ENCODE measurements at regions not wholly inside any gene's neighbourhood (a gene's known extent, or its start where the extent isn't known, plus 50 kb on each side); places are given as distances from the start of the nearest gene placed in this dataset.

GRCh38 chr12:91349476-91349875 is 166.9 kb upstream of the DCN start:
- TF ChIP-seq CTCF (conservative IDR thresholded peaks at IDR 0.05; ENCODE audit: low read depth, low read length) (no peak), EZH2 (IDR thresholded peaks at IDR 0.05; ENCODE audit: borderline replicate concordance, low read depth, low read length, poor library complexity, severe bottlenecking) (no peak)

Measured in A673 (cell line).